Stimulated activated CD4-positive, alpha-beta T cell treated with anti-CD3 and anti-CD28 coated beads, Interleukin-1b, Interleukin-23, amount 100 ng/mL, for 24 hours (primary cell): ENCODE measurements at regions not wholly inside any gene's neighbourhood (a gene's known extent, or its start where the extent isn't known, plus 50 kb on each side); places are given as distances from the start of the nearest gene placed in this dataset.
"Not testable (repeated sequence)": the region's sequence is repeated elsewhere in the genome, so short reads cannot be mapped to it uniquely, and the experiment has no call there.

Experiments
- DNase-seq, 4 experiments: peaks; one replicate each; pipeline ENCODE4 v3.0.0-alpha.2; 2020; ENCODE audit warnings: low read depth in 4 of 4, low spot score in 1 of 4

- no peak for DNase-seq
Measured at GRCh38 chr17:34740565-34741520, 161.5 kb downstream of the TMEM132E start.

DNA sequence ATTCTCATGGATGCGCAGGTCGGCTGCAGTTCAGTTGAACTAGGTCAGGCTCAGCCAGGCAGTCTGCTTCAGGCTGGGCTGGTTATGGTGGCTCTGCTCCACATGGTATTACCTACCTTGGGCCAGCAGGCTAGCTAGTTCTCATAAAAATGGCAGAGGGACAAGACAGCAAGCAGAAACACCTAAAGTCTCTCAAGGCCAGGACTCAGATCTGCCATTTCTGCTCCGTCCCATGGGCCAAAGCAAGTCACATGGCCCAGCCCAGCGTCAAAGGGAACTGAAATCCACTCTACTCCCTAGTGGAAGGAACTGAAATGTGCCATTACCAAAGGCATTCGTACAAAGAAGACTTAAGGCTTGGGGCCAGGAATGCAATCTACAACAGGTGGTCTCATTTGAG is 160.0 kb downstream of the TMEM132E start:
- DNase-seq, result no peak

- DNase-seq, result not testable (repeated sequence)
Measured at GRCh38 chr17:34737673-34738072, 158.3 kb downstream of the TMEM132E start.

DNA sequence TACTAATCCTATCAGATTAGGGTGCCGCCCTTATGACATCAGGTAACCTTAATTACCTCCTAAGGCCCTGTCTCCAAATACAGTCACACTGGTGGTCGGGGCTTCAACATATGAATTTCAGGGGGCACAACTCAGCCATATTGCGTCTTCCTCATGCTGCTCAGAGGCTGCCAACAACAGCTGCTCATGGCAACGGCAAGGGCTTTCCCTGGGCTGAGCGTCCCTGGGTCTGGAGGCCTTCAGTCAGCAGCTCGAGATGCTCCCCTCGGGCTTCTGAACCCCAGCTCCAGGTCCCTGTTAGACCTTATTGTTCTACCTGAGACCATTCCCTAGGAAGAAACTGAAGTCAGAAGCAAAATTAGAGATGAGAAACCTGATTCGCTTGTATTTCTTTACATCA is 157.2 kb downstream of the TMEM132E start:
- DNase-seq, result no peak

- DNase-seq, result no peak
Measured at GRCh38 chr17:34733333-34733732, 154.0 kb downstream of the TMEM132E start.

DNA sequence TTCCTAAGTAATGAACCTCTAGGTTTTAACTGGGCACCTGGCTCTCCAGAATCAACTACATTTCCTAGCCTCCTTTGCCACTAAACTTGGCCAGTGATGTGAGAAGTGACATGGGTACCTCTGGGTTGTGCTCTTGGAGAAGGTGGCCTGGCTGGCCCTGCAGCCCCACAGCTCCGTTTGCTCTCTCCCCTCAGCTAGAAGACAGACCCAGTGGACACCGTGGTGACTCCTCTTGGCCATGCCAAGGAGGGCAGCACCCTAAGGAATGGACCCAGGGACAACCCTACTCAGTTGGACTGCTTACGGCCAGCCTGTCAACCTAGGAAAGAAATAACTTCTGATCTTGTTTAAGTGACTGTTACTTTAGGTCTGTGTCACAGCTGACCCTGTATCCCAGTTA is 151.4 kb downstream of the TMEM132E start:
- DNase-seq, result no peak

GRCh38 chr17:34728771-34729310 is 149.5 kb downstream of the TMEM132E start:
- DNase-seq, result no peak

DNA sequence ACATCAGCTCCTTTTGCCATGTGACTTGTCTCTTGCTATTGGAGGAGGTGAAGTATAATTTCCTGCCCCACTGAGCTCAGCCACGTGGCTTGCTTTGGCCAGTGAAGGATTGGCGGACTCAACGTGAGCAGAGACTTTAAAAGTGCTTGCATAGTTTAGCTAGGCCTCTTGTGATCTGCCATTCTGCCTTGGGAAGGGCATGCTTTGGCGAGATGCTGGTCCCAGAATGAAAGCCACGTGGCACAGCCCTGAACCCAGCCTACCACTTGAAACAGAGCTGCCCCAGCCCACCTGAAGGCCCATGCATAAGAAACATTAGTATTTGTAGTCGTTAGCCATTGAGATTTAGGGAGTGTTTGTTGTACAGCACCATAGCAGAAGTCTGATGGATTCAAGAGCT is 148.2 kb downstream of the TMEM132E start:
- no peak for DNase-seq

- no peak for DNase-seq
Measured at GRCh38 chr17:34726536-34727384, 147.4 kb downstream of the TMEM132E start.

- DNase-seq, result no peak
Measured at GRCh38 chr17:34725725-34726124, 146.3 kb downstream of the TMEM132E start.

- DNase-seq, result no peak
Measured at GRCh38 chr17:34725008-34725407, 145.6 kb downstream of the TMEM132E start.

DNA sequence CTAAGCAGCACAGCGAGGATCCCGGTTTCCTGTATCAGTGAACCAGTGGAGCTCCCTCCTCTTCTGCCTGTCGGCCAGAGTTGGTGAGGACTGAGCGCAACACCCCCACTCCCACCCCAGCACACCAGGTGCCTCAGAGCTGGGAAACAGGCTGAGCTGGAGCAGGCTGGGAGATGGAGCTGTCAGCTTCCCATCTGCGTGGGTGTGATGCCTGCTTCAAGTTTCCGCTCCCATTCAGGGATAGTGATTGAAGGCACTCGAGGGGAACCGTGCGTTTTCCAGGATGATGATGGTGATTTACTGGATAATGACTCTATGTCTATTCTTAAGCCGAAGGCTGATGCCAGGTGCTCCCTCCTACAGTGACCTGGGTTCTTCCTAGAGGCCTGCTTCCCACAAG is 144.5 kb downstream of the TMEM132E start:
- no peak for DNase-seq

GRCh38 chr17:34721326-34721725 is 141.9 kb downstream of the TMEM132E start:
- DNase-seq, result no peak

DNA sequence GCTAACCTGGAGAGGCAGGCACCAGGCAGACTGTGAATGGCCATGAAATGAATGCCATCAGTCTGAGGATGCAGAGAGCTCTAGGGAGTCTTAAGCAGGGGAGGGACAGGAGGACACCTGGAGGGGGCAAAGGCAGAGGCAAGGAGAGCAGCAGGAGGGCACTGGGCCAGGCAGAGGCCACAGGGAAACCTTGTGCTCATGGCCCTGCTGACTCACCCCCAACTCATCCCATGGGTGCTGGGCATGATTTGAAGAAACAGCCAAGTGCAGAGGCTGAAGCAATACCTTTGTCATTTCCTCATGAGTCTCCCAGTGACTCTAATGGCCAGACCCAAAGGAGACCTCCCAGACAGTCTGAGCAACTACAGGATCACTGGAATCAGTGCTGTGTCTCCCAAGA is 141.4 kb downstream of the TMEM132E start:
- no peak for DNase-seq

GRCh38 chr17:34719569-34719968 is 140.2 kb downstream of the TMEM132E start:
- DNase-seq, result no peak

DNA sequence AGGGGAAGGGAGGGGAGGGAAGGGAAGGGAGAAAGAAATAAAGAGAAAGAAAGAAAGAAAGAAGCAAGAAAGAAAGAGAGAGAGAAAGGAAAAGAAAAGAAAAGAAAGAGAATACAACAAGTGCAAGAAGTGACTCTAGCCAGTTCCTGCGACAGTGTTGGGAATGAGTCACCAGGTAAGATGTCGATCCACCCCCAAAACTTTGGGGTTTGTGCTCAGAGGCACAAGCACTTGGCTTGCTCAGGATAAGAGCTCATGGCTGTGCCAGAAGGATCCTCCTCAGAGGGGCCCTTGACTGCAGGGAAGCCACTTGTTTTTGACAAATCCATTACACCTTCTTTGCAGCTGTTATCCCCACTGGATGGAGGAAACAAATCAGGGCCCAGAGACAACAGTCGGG is 137.7 kb downstream of the TMEM132E start:
- no peak for DNase-seq

- DNase-seq, result no peak
Measured at GRCh38 chr17:34716291-34716690, 136.9 kb downstream of the TMEM132E start.

- DNase-seq, result no peak
Measured at GRCh38 chr17:34715504-34715903, 136.1 kb downstream of the TMEM132E start.

DNA sequence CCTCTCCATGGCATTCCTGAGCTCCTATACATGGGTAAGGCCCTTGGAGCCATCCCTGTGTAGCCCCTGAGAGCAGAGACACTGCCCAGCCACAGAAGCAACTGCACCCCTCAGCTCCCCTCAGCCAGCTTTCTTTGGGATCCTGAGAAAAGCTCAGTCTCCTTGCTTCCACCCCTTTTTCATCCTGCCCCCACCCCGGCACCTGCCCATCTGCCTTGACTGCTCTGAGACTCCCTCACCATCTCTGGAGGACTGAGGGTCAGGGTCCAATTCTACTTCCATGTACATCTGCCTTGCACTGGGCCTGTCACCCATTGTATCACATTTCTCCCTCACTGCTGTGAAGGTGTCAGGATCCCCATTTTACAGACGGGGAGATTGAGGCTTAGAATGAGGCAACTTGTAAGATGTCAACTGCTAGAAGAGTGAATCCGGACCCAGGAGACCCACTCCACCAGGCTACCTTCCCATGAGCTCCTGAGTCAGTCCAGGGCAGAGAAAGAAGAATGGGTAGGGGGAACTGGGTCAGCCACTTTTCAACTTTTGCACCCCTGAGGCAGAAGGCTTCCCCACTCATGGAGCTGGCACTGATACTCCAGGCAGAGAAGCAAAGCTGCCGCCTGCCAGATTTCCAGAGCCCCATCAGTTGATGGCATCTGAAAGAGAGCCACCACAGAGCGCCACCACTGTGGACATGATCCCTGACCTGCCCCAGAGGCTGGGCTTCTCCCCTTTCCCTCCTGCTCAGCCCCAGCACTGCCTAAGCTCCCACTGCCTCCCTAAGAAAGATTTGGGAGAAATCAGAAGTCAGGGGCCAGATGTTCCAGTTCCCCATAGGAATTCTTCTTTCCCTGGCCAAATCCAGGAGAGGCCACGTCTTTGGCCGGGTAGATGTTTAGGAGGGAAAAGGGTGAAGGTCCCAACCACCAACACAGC is 135.4 kb downstream of the TMEM132E start:
- no peak for DNase-seq

DNA sequence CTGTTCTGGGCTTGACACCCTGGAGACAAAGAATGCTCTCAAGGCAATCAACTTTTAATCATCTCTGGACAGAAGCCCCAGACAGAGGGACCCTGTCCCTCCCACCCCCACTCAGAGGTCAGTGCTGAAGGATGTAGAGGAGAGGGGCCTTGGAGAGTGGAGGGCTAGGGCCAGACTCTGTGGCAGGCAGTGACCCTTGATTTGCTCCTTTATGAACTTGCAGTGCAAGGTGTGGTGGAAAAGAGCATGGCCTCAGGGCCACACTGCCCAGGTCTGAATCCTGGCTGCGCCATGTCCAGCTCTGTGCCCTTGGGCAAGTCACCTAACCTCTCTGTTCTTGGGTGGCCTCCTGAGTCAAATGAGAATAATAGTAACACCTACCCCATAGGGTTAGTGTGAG is 134.3 kb downstream of the TMEM132E start:
- no peak for DNase-seq
